ENCODE measurements at regions not wholly inside any gene's neighbourhood (a gene's known extent, or its start where the extent isn't known, plus 50 kb on each side); places are given as distances from the start of the nearest gene placed in this dataset.

DNA sequence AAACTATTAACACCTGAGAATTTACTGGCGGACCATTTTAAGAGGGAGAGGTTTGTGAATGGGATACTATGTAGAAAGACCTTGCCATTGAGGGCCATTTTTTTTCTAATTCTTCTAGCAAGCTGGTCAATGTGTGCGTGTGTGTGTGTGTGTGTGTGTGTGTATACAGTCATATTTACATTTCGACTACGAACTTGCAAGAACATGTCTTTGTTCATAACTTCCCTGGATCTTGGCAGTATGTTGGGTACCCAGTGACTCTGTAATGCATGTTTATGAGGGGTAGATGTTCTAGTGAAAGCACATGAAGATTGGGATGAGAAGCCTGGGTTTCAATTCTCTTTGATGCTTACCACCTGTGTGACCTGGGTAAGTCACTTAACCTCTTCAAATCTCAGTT is 133.6 kb downstream of the UBE2E3 start:
- Mint-ChIP-seq H3K27ac (no peak overlapping the region), H3K27me3 (peaks cover 5% of the 10 kb centered on the region), H3K9me3 (peaks cover 0 to 2% (median 0%) of the 10 kb centered on the region in 7 donors), H3K36me3 (no peaks in the 10 kb centered on the region), H3K4me3 (no peak overlapping the region), H3K4me1 (peaks cover 0 to 12% (median 7%) of the 10 kb centered on the region in 4 donors)
- H3K27ac ChIP-seq (ENCODE audit: insufficient read depth, low read length, poor library complexity, severe bottlenecking) = no peak overlapping the region
- peaks cover 4% of the 10 kb centered on the region for H3K4me1 ChIP-seq (ENCODE audit: control insufficient read depth, insufficient read depth, low read length, poor library complexity, severe bottlenecking)
- DNase-seq (no peak), ATAC-seq (ENCODE audit: low read depth in 2 of 2) (no peak)
- H3K9me3 ChIP-seq (ENCODE audit: control insufficient read depth in 2 of 2, low read length in 2 of 2) = no peaks in the 10 kb centered on the region
- no peak overlapping the region for H3K4me3 ChIP-seq (ENCODE audit: low read depth, low read length)
- no peaks in the 10 kb centered on the region for H3K27me3 ChIP-seq (ENCODE audit: control insufficient read depth, insufficient read depth, low read length)
- H3K36me3 ChIP-seq (ENCODE audit: control insufficient read depth, insufficient read depth, low read length) = no peaks in the 10 kb centered on the region

- Histone ChIP-seq H3K9me3 (ENCODE audit: control insufficient read depth in 2 of 2, low read length in 2 of 2) (no peaks in the 10 kb centered on the region), H3K36me3 (ENCODE audit: control insufficient read depth, insufficient read depth, low read length) (no peaks in the 10 kb centered on the region), H3K4me1 (ENCODE audit: control insufficient read depth, insufficient read depth, low read length, poor library complexity, severe bottlenecking) (peaks cover 4% of the 10 kb centered on the region), H3K27me3 (ENCODE audit: control insufficient read depth, insufficient read depth, low read length) (no peaks in the 10 kb centered on the region), H3K4me3 (ENCODE audit: low read depth, low read length) (no peak overlapping the region), H3K27ac (ENCODE audit: insufficient read depth, low read length, poor library complexity, severe bottlenecking) (no peak overlapping the region)
- no peak for ATAC-seq (ENCODE audit: low read depth in 2 of 2)
- H3K4me3 Mint-ChIP-seq = no peak overlapping the region
- DNase-seq = no peak
- H3K36me3 Mint-ChIP-seq = no peaks in the 10 kb centered on the region
- peaks cover 0 to 2% (median 0%) of the 10 kb centered on the region in 7 donors for H3K9me3 Mint-ChIP-seq
- peaks cover 11% of the 10 kb centered on the region for H3K27me3 Mint-ChIP-seq
- peak overlapping the region in 1 of 3 donors; percentile 32 for H3K27ac Mint-ChIP-seq
- H3K4me1 Mint-ChIP-seq = peaks cover 12 to 23% (median 13%) of the 10 kb centered on the region in 4 donors
Measured at GRCh38 chr2:181116261-181116660, 135.9 kb downstream of the UBE2E3 start.

- DNase-seq = no peak
- H3K4me1 ChIP-seq (ENCODE audit: control insufficient read depth, insufficient read depth, low read length, poor library complexity, severe bottlenecking) = peaks cover 4% of the 10 kb centered on the region
- Mint-ChIP-seq H3K9me3 (peaks cover 0 to 2% (median 0%) of the 10 kb centered on the region in 7 donors), H3K4me1 (peaks cover 16 to 32% (median 18%) of the 10 kb centered on the region in 4 donors), H3K27ac (peak overlapping the region in 1 of 3 donors; percentile 39), H3K27me3 (peaks cover 11% of the 10 kb centered on the region), H3K36me3 (no peaks in the 10 kb centered on the region), H3K4me3 (no peak overlapping the region)
- no peak overlapping the region for H3K4me3 ChIP-seq (ENCODE audit: low read depth, low read length)
- H3K27me3 ChIP-seq (ENCODE audit: control insufficient read depth, insufficient read depth, low read length) = no peaks in the 10 kb centered on the region
- H3K9me3 ChIP-seq (ENCODE audit: control insufficient read depth in 2 of 2, low read length in 2 of 2) = no peaks in the 10 kb centered on the region
- H3K27ac ChIP-seq (ENCODE audit: insufficient read depth, low read length, poor library complexity, severe bottlenecking) = no peak overlapping the region
- ATAC-seq (ENCODE audit: low read depth in 2 of 2) = no peak
- H3K36me3 ChIP-seq (ENCODE audit: control insufficient read depth, insufficient read depth, low read length) = no peaks in the 10 kb centered on the region
Measured at GRCh38 chr2:181117206-181117925, 137.0 kb downstream of the UBE2E3 start.

DNA sequence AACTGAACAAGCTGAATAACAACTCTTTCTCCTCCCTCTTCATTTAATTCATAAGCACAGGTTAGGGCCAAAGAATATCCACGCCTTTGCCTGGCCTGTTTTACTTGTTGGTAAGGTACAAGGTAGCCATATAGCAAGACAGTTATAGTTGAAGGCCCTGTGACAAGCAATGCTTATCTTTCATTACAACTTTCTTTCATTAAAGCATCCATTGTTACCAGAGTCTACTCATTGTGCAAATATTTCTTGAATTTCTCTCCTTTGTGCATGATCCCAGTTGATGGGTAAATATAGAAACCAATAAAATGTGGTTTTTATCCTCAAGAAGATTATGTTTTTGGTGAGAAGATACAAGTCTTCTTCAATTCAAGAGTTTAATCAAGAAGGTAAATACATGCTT is 140.2 kb downstream of the UBE2E3 start:
- H3K4me3 ChIP-seq (ENCODE audit: low read depth, low read length) = no peak overlapping the region
- H3K9me3 ChIP-seq (ENCODE audit: control insufficient read depth in 2 of 2, low read length in 2 of 2) = no peaks in the 10 kb centered on the region
- Mint-ChIP-seq H3K9me3 (peaks cover 0 to 2% (median 0%) of the 10 kb centered on the region in 7 donors), H3K4me3 (peak overlapping the region in 2 of 4 donors; percentile 6 to 22), H3K27me3 (peaks cover 11% of the 10 kb centered on the region), H3K27ac (peak overlapping the region; percentile 10 to 28 (median 20)), H3K36me3 (no peaks in the 10 kb centered on the region), H3K4me1 (peaks cover 21 to 58% (median 27%) of the 10 kb centered on the region in 4 donors)
- no peak overlapping the region for H3K27ac ChIP-seq (ENCODE audit: insufficient read depth, low read length, poor library complexity, severe bottlenecking)
- peaks cover 22% of the 10 kb centered on the region for H3K4me1 ChIP-seq (ENCODE audit: control insufficient read depth, insufficient read depth, low read length, poor library complexity, severe bottlenecking)
- H3K36me3 ChIP-seq (ENCODE audit: control insufficient read depth, insufficient read depth, low read length) = no peaks in the 10 kb centered on the region
- DNase-seq (no peak), ATAC-seq (ENCODE audit: low read depth in 2 of 2) (no peak)
- no peaks in the 10 kb centered on the region for H3K27me3 ChIP-seq (ENCODE audit: control insufficient read depth, insufficient read depth, low read length)

GRCh38 chr2:181121996-181122395 is 141.6 kb downstream of the UBE2E3 start:
- H3K9me3 Mint-ChIP-seq = peaks cover 0 to 5% (median 0%) of the 10 kb centered on the region in 7 donors

GRCh38 chr2:181122601-181123000 is 142.2 kb downstream of the UBE2E3 start:
- H3K4me1 ChIP-seq (ENCODE audit: control insufficient read depth, insufficient read depth, low read length, poor library complexity, severe bottlenecking) = peaks cover 21% of the 10 kb centered on the region
- Mint-ChIP-seq H3K4me3 (peak overlapping the region in 1 of 4 donors; percentile 24), H3K4me1 (peaks cover 24 to 72% (median 28%) of the 10 kb centered on the region in 4 donors), H3K27ac (peak overlapping the region in 1 of 3 donors; percentile 2), H3K9me3 (peaks cover 0 to 5% (median 0%) of the 10 kb centered on the region in 7 donors), H3K27me3 (peaks cover 10% of the 10 kb centered on the region), H3K36me3 (no peaks in the 10 kb centered on the region)
- no peak for ATAC-seq (ENCODE audit: low read depth in 2 of 2)
- DNase-seq = no peak
- H3K27ac ChIP-seq (ENCODE audit: insufficient read depth, low read length, poor library complexity, severe bottlenecking) = no peak overlapping the region
- H3K36me3 ChIP-seq (ENCODE audit: control insufficient read depth, insufficient read depth, low read length) = no peaks in the 10 kb centered on the region
- H3K27me3 ChIP-seq (ENCODE audit: control insufficient read depth, insufficient read depth, low read length) = no peaks in the 10 kb centered on the region
- H3K4me3 ChIP-seq (ENCODE audit: low read depth, low read length) = no peak overlapping the region
- no peaks in the 10 kb centered on the region for H3K9me3 ChIP-seq (ENCODE audit: control insufficient read depth in 2 of 2, low read length in 2 of 2)

More at GRCh38 chr2:181121996-181122395, 141.6 kb downstream of the UBE2E3 start:
- H3K36me3 Mint-ChIP-seq = no peaks in the 10 kb centered on the region
- peaks cover 25% of the 10 kb centered on the region for H3K4me1 ChIP-seq (ENCODE audit: control insufficient read depth, insufficient read depth, low read length, poor library complexity, severe bottlenecking)
- H3K27ac Mint-ChIP-seq = peak overlapping the region in 2 of 3 donors; percentile 16 to 17
- no peak overlapping the region for H3K27ac ChIP-seq (ENCODE audit: insufficient read depth, low read length, poor library complexity, severe bottlenecking)
- H3K4me3 Mint-ChIP-seq = no peak overlapping the region
- DNase-seq (no peak), ATAC-seq (ENCODE audit: low read depth in 2 of 2) (no peak)
- no peaks in the 10 kb centered on the region for H3K36me3 ChIP-seq (ENCODE audit: control insufficient read depth, insufficient read depth, low read length)
- peaks cover 24 to 69% (median 29%) of the 10 kb centered on the region in 4 donors for H3K4me1 Mint-ChIP-seq
- H3K4me3 ChIP-seq (ENCODE audit: low read depth, low read length) = no peak overlapping the region
- H3K9me3 ChIP-seq (ENCODE audit: control insufficient read depth in 2 of 2, low read length in 2 of 2) = no peaks in the 10 kb centered on the region
- peaks cover 11% of the 10 kb centered on the region for H3K27me3 Mint-ChIP-seq
- no peaks in the 10 kb centered on the region for H3K27me3 ChIP-seq (ENCODE audit: control insufficient read depth, insufficient read depth, low read length)

DNA sequence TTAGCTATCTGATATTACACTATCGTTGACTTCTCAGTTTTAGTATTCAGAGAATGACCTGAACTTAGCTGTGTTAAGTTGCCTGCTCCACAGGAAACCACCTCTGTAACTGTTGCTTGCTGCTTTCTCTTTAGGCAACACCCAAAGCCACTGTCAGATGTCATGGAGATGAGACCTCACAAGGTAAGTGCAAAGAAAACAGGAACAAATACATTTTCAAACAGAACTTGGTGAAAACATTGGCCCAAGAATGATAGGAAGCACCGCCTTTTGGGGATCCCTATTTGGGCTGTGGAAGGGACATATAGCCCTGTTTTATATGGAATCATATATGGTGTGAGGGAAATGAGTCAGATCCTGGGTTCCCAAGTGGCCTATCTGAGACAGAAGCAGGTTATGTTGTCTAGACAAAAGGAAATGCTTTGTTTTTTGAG is 143.4 kb downstream of the UBE2E3 start:
- ATAC-seq (ENCODE audit: low read depth in 2 of 2) (peak; percentile 94 to 96), DNase-seq (peak; percentile 18 to 94 (median 74))
- Mint-ChIP-seq H3K4me1 (peaks cover 23 to 76% (median 31%) of the 10 kb centered on the region in 4 donors), H3K27ac (peak overlapping the region; percentile 90 to 97 (median 95)), H3K36me3 (no peaks in the 10 kb centered on the region), H3K4me3 (peak overlapping the region; percentile 8 to 82 (median 63)), H3K9me3 (peaks cover 0 to 4% (median 0%) of the 10 kb centered on the region in 7 donors), H3K27me3 (peaks cover 5% of the 10 kb centered on the region)
- H3K4me3 ChIP-seq (ENCODE audit: low read depth, low read length) = peak overlapping the region; percentile 72
- peaks cover 21% of the 10 kb centered on the region for H3K4me1 ChIP-seq (ENCODE audit: control insufficient read depth, insufficient read depth, low read length, poor library complexity, severe bottlenecking)
- no peaks in the 10 kb centered on the region for H3K9me3 ChIP-seq (ENCODE audit: control insufficient read depth in 2 of 2, low read length in 2 of 2)
- H3K36me3 ChIP-seq (ENCODE audit: control insufficient read depth, insufficient read depth, low read length) = no peaks in the 10 kb centered on the region
- H3K27ac ChIP-seq (ENCODE audit: insufficient read depth, low read length, poor library complexity, severe bottlenecking) = peak overlapping the region; percentile 83
- H3K27me3 ChIP-seq (ENCODE audit: control insufficient read depth, insufficient read depth, low read length) = no peaks in the 10 kb centered on the region
